Kasumi-1 (cell line): ENCODE measurements at regions not wholly inside any gene's neighbourhood (a gene's known extent, or its start where the extent isn't known, plus 50 kb on each side); places are given as distances from the start of the nearest gene placed in this dataset.

Experiments
- DNase-seq, 2 experiments: peaks; one replicate each; lab custom pipeline; 2025; lab: John Stamatoyannopoulos, UW

DNA sequence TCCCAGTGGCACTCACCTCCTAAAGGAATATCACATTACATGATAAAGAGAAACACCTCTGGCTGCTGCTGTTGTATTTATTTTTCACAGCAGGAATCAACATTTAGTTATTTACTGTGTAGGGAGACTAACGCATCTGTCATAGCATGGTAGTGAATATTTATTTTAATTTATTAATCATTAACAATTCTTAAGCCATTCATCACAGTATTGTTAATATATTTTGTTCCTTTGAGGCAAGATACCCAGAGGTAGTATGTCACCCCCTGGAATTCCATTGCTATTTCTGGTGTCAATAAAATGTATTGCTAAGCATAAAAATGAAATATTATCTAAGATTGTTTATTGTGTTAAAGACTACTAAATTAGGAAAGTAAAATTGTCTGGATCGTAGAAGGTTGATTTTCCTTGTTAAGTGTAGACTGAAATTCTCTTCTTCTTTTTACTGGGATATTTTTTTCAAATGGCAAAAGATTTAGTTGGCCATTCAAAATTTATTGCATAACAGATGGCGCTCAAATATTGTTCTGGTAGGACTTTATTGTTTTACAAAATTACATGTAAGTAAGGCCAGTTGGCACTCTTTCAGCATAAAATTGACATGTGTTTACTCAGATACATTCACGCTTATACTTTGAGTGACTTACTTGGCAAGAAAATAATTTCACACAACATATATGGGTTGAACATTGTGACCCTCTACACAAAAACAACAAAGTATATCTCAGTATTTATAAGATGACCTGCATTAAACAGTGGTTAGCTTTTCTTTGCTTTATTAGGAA is 1358.7 kb upstream of the SORCS1 start:
- no peak for DNase-seq

- no peak for DNase-seq
Observed at GRCh38 chr10:108521827-108522492, 1357.5 kb upstream of the SORCS1 start.

- no peak for DNase-seq
Observed at GRCh38 chr10:108515821-108516220, 1351.3 kb upstream of the SORCS1 start.

- no peak for DNase-seq
Observed at GRCh38 chr10:108500396-108500795, 1335.9 kb upstream of the SORCS1 start.

DNA sequence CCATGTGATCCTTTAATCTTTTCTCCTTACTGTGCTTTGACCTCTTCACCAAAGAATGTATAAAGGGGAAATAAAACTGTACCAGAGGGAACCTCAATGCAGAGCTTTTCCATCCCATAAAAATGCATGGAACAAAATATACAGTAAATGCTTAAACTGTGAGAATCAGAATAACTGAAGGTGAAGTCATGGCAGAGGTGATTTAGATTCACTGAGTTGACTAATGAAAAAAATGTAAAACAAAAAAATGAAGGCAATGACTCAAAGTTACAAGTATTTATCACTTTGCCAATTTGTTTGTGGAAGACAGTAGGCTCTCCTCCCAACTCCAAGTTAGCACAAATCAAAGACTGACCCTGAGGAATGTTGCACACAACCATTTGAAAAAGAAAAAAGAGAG is 1331.6 kb upstream of the SORCS1 start:
- no peak for DNase-seq

GRCh38 chr10:108490944-108491343 is 1326.4 kb upstream of the SORCS1 start:
- DNase-seq: no peak

- no peak for DNase-seq
Observed at GRCh38 chr10:108471420-108471819, 1306.9 kb upstream of the SORCS1 start.

- DNase-seq: no peak
Observed at GRCh38 chr10:108469940-108470339, 1305.4 kb upstream of the SORCS1 start.

DNA sequence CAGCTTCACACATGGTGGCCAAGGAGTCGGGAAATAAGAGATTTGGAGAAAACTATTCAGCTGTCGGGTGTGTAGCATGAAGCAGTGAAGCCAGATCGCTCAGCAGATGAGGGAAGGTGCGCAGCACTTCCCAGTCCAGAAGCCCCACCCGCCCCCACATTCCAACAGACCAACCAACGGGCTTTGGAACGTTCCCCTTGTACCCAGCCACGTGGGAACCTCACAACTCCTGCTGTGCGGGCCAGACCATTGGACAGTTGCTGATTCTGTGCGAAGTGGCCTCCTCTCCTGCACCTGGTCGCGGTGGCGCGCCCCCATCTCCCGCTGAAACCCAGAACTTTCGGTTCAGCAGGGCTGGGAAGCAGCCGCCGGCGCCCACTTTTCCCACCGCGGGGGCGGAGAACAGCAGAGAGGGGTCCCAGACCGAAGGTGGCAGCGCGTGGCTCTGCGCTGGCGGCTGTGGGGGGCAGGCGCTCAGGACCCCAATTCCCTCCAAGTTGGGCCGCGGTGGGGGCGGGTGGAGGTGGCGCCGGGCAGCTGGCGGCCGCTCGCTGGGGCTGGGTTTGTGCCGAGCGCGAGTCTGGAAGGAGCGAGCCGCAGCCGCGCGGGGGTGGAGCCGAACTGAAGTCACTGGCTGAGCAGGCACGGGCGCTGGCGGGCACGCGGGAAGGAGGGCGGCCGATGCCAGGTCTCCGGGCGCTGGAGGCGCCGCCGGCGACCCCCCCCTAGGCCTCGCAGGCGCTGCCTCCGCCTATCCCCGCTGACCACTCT is 1301.5 kb upstream of the SORCS1 start:
- DNase-seq: no peak

GRCh38 chr10:108462005-108462404 is 1297.5 kb upstream of the SORCS1 start:
- DNase-seq: no peak

DNA sequence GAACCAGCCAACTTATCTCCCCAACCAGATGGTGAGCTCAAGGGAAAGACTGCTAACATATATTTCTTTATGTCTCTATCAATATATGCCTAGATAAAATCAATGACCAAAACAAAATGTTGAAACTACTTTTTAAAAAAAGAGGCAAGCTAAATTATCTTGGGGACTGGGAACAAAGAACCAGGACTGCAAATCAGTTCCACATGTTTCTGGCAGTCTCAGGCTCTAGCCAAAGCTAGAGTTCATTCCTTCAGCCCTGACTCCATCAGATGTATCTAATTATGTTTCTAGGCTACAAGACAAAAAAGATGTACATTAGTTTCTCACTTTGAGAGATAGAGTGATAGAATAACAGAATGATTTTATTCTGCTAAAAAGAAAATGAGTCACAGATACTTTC is 1290.3 kb upstream of the SORCS1 start:
- DNase-seq: no peak

DNA sequence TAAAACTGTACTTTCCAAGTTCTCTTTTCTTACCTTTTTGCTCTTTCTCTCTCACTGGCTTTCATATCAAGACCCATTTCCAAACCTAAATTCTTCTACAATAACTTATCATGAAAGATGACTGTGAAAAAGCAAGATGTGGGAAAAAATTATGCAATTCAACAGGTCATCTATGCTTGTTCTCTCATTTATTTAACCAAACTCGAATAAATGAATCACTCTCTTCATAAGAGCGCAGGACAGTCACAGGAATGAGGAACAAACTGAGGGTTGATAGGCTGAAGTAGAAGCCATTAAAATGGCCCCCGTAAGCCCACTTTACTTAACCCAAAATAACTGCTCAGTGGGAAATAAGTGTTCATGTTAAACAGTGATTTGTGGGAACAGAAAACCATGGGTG is 1289.7 kb upstream of the SORCS1 start:
- no peak for DNase-seq

DNA sequence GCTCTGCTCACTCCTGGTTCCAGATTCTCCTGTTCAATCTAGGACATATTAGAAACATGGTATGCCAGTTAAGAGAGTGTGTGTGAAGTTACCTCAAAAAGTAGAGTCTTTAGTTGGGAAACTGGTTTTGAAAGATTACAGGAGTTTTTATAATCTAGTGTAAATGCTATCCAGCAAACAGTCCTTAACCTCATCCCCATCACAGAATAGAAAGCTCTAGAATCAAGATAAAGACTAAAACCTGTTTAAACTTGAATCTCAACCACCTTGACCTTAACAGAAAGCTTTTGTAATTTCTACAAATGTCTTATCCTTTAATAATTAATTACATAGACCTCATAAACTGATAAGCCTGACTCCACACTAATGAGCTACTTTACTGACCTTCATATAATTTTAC is 1288.7 kb upstream of the SORCS1 start:
- DNase-seq: no peak

GRCh38 chr10:108452533-108452932 is 1288.0 kb upstream of the SORCS1 start:
- DNase-seq: no peak

GRCh38 chr10:108450280-108450679 is 1285.8 kb upstream of the SORCS1 start:
- no peak for DNase-seq

DNA sequence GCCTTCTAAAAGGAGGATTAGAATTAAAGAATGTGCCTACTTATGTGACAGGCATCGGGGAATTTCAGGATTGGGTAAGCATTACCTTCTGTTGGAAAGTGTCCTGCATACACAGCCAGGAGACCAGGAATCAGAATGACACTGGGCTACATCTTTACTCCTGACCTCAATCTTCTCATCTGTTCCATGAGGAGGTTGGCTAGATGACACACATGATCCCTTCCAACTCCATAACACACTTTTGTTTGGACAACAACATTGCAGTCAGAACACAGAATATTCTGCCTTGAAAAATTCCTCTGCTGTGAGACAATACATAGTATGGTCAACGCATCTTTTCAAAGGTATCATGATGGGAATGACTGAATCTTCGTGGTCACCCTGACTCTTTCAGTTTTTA is 1281.2 kb upstream of the SORCS1 start:
- DNase-seq: no peak

DNA sequence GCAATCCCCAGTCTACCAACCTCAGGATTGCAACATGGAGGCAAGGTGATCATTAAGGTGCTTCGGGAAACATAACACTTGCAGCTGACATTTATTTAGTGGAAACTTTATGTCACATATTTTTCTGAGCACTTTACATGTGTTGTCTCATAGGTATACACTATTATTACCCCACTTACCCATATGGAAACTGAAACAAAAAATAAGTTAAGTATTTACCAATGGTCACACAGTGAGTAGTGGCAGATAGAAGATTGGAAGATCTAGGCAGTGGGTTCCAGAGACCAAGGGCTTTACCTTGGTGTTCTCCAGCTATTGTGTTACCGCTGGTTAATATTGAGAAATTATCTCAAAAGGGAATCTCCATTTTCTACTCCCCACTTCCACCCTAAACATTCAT is 1279.1 kb upstream of the SORCS1 start:
- no peak for DNase-seq

- DNase-seq: no peak
Observed at GRCh38 chr10:108439397-108439796, 1274.9 kb upstream of the SORCS1 start.

DNA sequence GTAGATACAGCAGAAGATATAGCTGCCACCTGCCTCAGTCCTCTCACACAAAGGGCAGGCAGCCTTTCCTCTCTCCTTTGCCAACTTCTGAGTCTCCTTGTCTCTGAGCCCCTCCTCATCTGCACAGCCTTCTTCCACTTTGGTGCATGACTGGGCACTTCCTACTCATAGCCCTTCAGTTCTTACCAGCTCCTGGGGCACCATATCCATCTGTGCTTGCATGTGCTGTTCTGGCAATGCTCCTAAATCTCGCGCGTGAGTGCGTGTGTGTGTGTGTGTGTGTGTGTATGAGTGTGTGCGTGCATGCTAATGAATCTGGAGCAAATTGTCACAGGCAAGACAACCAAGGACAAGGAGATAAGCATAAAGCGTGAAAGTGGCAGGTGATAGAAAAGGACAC is 1271.6 kb upstream of the SORCS1 start:
- DNase-seq: no peak

DNA sequence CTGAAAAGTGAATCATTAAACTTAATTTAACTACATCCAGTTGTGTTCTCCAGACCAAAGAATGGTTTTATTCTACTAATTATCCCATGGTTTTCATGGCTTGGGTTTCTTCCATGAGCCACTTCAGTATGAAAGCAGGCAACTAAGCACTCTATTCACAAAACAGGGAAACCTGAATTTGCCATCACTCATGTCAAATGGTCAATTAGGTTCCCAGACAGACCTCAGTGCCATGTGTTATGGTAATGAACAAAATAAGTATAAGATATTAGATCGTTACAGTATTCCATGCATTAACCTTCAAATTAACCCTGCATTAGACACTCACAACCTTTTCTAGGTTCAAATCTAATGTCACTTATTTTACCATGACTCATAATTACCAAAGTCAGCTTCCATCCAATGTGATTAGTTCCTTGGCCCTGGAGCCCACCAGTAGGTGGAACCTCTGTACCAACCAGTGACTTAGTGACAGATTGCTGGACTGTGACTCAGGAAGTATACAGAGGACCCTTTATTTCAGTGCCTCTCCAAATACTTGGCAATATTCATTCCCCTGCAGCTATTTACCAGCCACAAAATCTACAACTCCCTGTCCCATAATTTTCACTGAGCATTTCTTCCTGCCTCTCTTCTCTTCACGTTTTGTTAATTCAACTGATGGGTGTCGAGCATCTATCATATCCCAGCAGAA is 1270.2 kb upstream of the SORCS1 start:
- DNase-seq: no peak

GRCh38 chr10:108427146-108427545 is 1262.6 kb upstream of the SORCS1 start:
- no peak for DNase-seq

GRCh38 chr10:108425283-108425964 is 1260.9 kb upstream of the SORCS1 start:
- no peak for DNase-seq
